ENCODE measurements at regions not wholly inside any gene's neighbourhood (a gene's known extent, or its start where the extent isn't known, plus 50 kb on each side); places are given as distances from the start of the nearest gene placed in this dataset.
"Not testable (repeated sequence)": the region's sequence is repeated elsewhere in the genome, so short reads cannot be mapped to it uniquely, and the experiment has no call there.

- no peaks in the 10 kb centered on the region for H3K9me3 ChIP-seq (ENCODE audit: low read length)
- CTCF ChIA-PET = no interaction called here
- H3K4me1 ChIP-seq (ENCODE audit: insufficient read depth, low read length) = peaks cover 17% of the 10 kb centered on the region
- no peaks in the 10 kb centered on the region for H3K9me2 ChIP-seq (replicated peaks; ENCODE audit: low read length)
- intact Hi-C loops (cut with micrococcal nuclease) = no loop called here
- H3K79me2 ChIP-seq (ENCODE audit: low read length) = no peaks in the 10 kb centered on the region
- H3K27me3 ChIP-seq (ENCODE audit: low read length) = peaks cover 11% of the 10 kb centered on the region
- DNase-seq (no peak), ATAC-seq (no peak)
- no peak overlapping the region for H2AFZ ChIP-seq (ENCODE audit: low read length)
- no peaks in the 10 kb centered on the region for H3K36me3 ChIP-seq (ENCODE audit: low read depth, low read length)
- no peak overlapping the region for H3K9ac ChIP-seq (ENCODE audit: low read length)
- POLR2A ChIA-PET (ENCODE audit: unreplicated experiment) = no interaction called here
- BruUV-seq (replicated peaks) = no TSS peak
- H3K4me2 ChIP-seq (ENCODE audit: low read length) = no peak overlapping the region
- H3K4me3 ChIP-seq (ENCODE audit: low read length) = no peak overlapping the region
- H3K27ac ChIP-seq (ENCODE audit: low read length) = no peak overlapping the region
- H4K20me1 ChIP-seq (ENCODE audit: low read length) = no peaks in the 10 kb centered on the region
- H3F3A ChIP-seq (ENCODE audit: low read length, unreplicated experiment) = no peaks in the 10 kb centered on the region
- no peak for TF ChIP-seq CTCF (conservative IDR thresholded peaks at IDR 0.05; ENCODE audit: low read depth, low read length)
- TF ChIP-seq EZH2 (IDR thresholded peaks at IDR 0.05; ENCODE audit: low read length, unreplicated experiment) = no peak
- TF ChIP-seq EZH2phosphoT487 (IDR thresholded peaks at IDR 0.05; ENCODE audit: borderline replicate concordance, low read length) = no peak
Observed at GRCh38 chr14:71800878-71801277, 131.4 kb upstream of the RGS6 start.

DNA sequence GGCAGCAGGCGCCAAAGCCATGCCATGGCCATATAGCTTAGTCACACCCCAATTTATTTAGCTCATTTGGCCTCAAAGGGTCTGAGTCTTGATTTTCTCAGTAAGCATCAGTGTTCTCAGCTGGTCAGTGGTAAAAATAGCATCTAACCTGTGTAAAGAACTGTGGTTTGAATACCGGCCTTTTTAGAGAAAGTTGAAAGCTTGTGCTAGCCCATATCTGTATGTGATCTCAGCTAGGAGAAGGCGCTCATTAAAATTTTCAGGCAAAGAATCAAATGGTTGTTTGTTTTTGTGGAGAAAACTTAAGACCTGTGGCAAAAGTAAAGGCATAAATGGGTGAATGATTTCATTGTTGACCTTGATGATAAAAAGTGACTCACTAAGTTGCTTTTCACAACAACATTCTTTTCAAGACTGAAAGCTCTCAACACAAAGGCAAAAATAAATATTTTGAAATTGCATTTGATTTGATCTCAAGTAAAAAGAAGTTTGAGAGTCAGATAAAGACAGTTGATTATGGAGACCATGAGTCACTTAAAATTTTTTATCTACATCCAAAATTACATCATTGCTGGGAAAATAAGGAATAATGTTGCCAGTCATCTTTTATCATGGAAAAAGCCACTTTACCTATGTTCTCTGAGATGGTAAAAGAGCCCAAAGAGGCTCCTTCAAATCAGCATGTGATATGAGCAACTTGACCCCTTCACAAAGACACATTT is 128.5 kb upstream of the RGS6 start:
- Histone ChIP-seq H3K9ac (ENCODE audit: low read length) (no peak overlapping the region), H3K27ac (ENCODE audit: low read length) (peak overlapping the region; percentile 37), H3K27me3 (ENCODE audit: low read length) (peaks cover 11% of the 10 kb centered on the region), H3K4me1 (ENCODE audit: insufficient read depth, low read length) (peaks cover 17% of the 10 kb centered on the region), H4K20me1 (ENCODE audit: low read length) (no peaks in the 10 kb centered on the region), H2AFZ (ENCODE audit: low read length) (no peak overlapping the region), H3K36me3 (ENCODE audit: low read depth, low read length) (no peaks in the 10 kb centered on the region), H3F3A (ENCODE audit: low read length, unreplicated experiment) (no peaks in the 10 kb centered on the region), H3K4me3 (ENCODE audit: low read length) (no peak overlapping the region), H3K9me3 (ENCODE audit: low read length) (no peaks in the 10 kb centered on the region), H3K9me2 (replicated peaks; ENCODE audit: low read length) (no peaks in the 10 kb centered on the region), H3K79me2 (ENCODE audit: low read length) (no peaks in the 10 kb centered on the region), H3K4me2 (ENCODE audit: low read length) (peak overlapping the region; percentile 35)
- ATAC-seq = peak; percentile 85
- ChIA-PET POLR2A (ENCODE audit: unreplicated experiment) (interaction anchor here (0.6 kb wide), 1 partner anchor 71 kb away, joined by 3 read pairs; no protein-coding TSS in a partner anchor), CTCF (interaction anchor here (0.5 to 2.0 kb wide), 3 partner anchors 51 to 612 kb away, joined by 3 to 13 read pairs (median 5); no protein-coding TSS in a partner anchor)
- DNase-seq = peak; percentile 92
- intact Hi-C loops (cut with micrococcal nuclease) = loop anchor here (2.0 kb wide), 1 partner anchor 51 kb away; no protein-coding TSS in a partner anchor
- no TSS peak for BruUV-seq (replicated peaks)
- TF ChIP-seq CTCF (conservative IDR thresholded peaks at IDR 0.05; ENCODE audit: low read depth, low read length) = no peak
- TF ChIP-seq EZH2 (IDR thresholded peaks at IDR 0.05; ENCODE audit: low read length, unreplicated experiment) = no peak
- no peak for TF ChIP-seq EZH2phosphoT487 (IDR thresholded peaks at IDR 0.05; ENCODE audit: borderline replicate concordance, low read length)

DNA sequence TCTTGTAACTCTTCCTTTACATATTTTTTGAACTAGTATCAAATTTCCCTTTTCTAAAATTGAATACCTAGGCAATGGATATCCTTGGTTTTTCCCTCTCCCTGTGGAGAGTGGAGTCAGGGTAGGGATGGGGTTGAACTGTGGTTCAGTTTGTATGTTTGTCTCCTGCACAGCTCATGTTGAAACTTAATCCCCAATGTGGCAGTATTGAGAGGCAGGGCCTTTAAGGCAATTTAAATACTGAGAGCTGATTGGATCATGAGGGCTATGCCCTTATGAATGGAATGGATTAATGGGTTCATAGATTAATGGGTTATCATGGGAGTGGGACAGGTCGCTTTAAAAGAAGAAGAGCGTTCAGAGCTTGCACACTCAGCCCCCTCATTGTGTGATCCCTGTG is 127.2 kb upstream of the RGS6 start:
- no peaks in the 10 kb centered on the region for H3F3A ChIP-seq (ENCODE audit: low read length, unreplicated experiment)
- ATAC-seq = no peak
- H2AFZ ChIP-seq (ENCODE audit: low read length) = no peak overlapping the region
- H3K27ac ChIP-seq (ENCODE audit: low read length) = no peak overlapping the region
- ChIA-PET CTCF (no interaction called here), POLR2A (ENCODE audit: unreplicated experiment) (no interaction called here)
- no TSS peak for BruUV-seq (replicated peaks)
- H3K36me3 ChIP-seq (ENCODE audit: low read depth, low read length) = no peaks in the 10 kb centered on the region
- intact Hi-C loops (cut with micrococcal nuclease) = no loop called here
- no peaks in the 10 kb centered on the region for H4K20me1 ChIP-seq (ENCODE audit: low read length)
- no peaks in the 10 kb centered on the region for H3K9me2 ChIP-seq (replicated peaks; ENCODE audit: low read length)
- H3K4me2 ChIP-seq (ENCODE audit: low read length) = no peak overlapping the region
- no peak overlapping the region for H3K4me3 ChIP-seq (ENCODE audit: low read length)
- H3K9ac ChIP-seq (ENCODE audit: low read length) = no peak overlapping the region
- DNase-seq = no peak
- H3K9me3 ChIP-seq (ENCODE audit: low read length) = no peaks in the 10 kb centered on the region
- peaks cover 17% of the 10 kb centered on the region for H3K4me1 ChIP-seq (ENCODE audit: insufficient read depth, low read length)
- peaks cover 11% of the 10 kb centered on the region for H3K27me3 ChIP-seq (ENCODE audit: low read length)
- TF ChIP-seq EZH2phosphoT487 (IDR thresholded peaks at IDR 0.05; ENCODE audit: borderline replicate concordance, low read length) = no peak
- TF ChIP-seq EZH2 (IDR thresholded peaks at IDR 0.05; ENCODE audit: low read length, unreplicated experiment) = no peak
- no peak for TF ChIP-seq CTCF (conservative IDR thresholded peaks at IDR 0.05; ENCODE audit: low read depth, low read length)
- no peaks in the 10 kb centered on the region for H3K79me2 ChIP-seq (ENCODE audit: low read length)

DNA sequence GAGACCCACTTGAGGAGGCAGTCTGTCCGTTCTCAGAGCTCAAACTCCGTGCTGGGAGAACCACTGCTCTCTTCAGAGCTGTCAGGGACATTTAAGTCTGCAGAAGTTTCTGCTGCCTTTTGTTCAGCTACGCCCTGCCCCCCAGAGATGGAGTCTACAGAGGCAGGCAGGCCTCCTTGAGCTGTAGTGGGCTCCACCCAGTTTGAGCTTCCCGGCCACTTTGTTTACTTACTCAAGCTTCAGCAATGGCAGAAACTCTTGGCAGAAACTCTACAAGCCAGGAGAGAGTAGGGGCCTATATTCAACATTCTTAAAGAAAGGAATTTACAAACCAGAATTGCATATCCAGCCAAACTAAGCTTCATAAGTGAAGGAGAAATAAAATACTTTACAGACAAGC is 125.2 kb upstream of the RGS6 start:
- H3K4me2 ChIP-seq (ENCODE audit: low read length); H3K27ac ChIP-seq (ENCODE audit: low read length); H4K20me1 ChIP-seq (ENCODE audit: low read length); intact Hi-C loops (cut with micrococcal nuclease); H2AFZ ChIP-seq (ENCODE audit: low read length); DNase-seq; H3K27me3 ChIP-seq (ENCODE audit: low read length); H3K9me2 ChIP-seq (replicated peaks; ENCODE audit: low read length); H3K9ac ChIP-seq (ENCODE audit: low read length); BruUV-seq (replicated peaks); H3K79me2 ChIP-seq (ENCODE audit: low read length); CTCF ChIA-PET; H3K4me3 ChIP-seq (ENCODE audit: low read length); H3K9me3 ChIP-seq (ENCODE audit: low read length); ATAC-seq; H3K36me3 ChIP-seq (ENCODE audit: low read depth, low read length); H3F3A ChIP-seq (ENCODE audit: low read length, unreplicated experiment); POLR2A ChIA-PET (ENCODE audit: unreplicated experiment): not testable (repeated sequence)
- peaks cover 17% of the 10 kb centered on the region for H3K4me1 ChIP-seq (ENCODE audit: insufficient read depth, low read length)
